ENCODE measurements at regions not wholly inside any gene's neighbourhood (a gene's known extent, or its start where the extent isn't known, plus 50 kb on each side); places are given as distances from the start of the nearest gene placed in this dataset.

GRCh38 chr12:25887367-25887766, 71.1 kb upstream of the RASSF8 start:
- TF ChIP-seq CTCF (IDR thresholded peaks at IDR 0.05), result no peak
- TF ChIP-seq POLR2A (IDR thresholded peaks at IDR 0.05), result no peak
